Upper lobe of left lung (tissue), 4 donors: ENCODE measurements at regions not wholly inside any gene's neighbourhood (a gene's known extent, or its start where the extent isn't known, plus 50 kb on each side); places are given as distances from the start of the nearest gene placed in this dataset.

Experiments used
- POLR2A ChIP-seq, 4 donors: fragments of 450-650 bp; IDR thresholded peaks; one replicate each; pipeline ENCODE4 v1.5.1; 2016 to 2017; ENCODE audit warnings: antibody characterized with exemption in 4 of 4, mild to moderate bottlenecking in 2 of 4
- TF ChIP-seq, protein P1 (sequence below), 6 experiments: fragments of 450-650 bp in 4 of 6; fragments of 200-600 bp in 2 of 6; sonication (generic) in 2 of 6; IDR thresholded peaks; one replicate each; pipeline ENCODE4 v1.5.1; 2016 to 2019; ENCODE audit warnings: antibody characterized with exemption in 6 of 6

DNA sequence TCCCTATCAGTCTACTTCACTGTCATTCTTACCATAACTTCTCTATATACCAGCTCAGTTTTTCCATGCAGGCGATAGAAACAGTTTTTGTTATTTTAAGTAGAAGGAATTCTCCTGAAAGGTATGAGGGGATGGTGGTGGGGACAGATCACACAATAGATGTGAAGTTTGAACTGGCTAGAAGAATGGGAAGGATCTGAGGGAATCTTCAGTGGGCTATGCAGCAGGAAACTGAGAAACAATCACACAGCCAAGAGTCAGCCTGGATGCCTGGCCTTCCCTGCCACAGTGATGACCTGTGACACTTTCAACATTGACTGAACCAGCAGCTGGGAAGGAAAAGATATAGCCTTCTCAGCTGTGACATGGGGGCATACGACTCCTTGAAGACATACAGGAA lies 329.1 kb upstream of the GULP1 start:
- TF ChIP-seq, protein P1, sequence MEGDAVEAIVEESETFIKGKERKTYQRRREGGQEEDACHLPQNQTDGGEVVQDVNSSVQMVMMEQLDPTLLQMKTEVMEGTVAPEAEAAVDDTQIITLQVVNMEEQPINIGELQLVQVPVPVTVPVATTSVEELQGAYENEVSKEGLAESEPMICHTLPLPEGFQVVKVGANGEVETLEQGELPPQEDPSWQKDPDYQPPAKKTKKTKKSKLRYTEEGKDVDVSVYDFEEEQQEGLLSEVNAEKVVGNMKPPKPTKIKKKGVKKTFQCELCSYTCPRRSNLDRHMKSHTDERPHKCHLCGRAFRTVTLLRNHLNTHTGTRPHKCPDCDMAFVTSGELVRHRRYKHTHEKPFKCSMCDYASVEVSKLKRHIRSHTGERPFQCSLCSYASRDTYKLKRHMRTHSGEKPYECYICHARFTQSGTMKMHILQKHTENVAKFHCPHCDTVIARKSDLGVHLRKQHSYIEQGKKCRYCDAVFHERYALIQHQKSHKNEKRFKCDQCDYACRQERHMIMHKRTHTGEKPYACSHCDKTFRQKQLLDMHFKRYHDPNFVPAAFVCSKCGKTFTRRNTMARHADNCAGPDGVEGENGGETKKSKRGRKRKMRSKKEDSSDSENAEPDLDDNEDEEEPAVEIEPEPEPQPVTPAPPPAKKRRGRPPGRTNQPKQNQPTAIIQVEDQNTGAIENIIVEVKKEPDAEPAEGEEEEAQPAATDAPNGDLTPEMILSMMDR (IDR thresholded peaks at IDR 0.05) = no peak
- TF ChIP-seq POLR2A (IDR thresholded peaks at IDR 0.05) = no peak
